HCT116 (cell line): ENCODE measurements at regions not wholly inside any gene's neighbourhood (a gene's known extent, or its start where the extent isn't known, plus 50 kb on each side); places are given as distances from the start of the nearest gene placed in this dataset.

Source experiments
- ATAC-seq: fragments of 200-7000 bp; cut with Tn5 transposase; 2 replicates; pipeline ENCODE4 v1.9.1; 2020; ENCODE audit warnings: mild to moderate bottlenecking, moderate library complexity
- BruUV-seq: library from RNA; stranded (reverse); fragments of 400-500 nt; replicated peaks from 2 replicates; lab custom pipeline; 2021; lab: Mats Ljungman, UMichigan
- CTCF ChIA-PET: fragments of 300-600 bp; sonication (Branson Sonifier 250); formaldehyde crosslinking; loops from one replicate; lab custom pipeline; 2021; ENCODE audit warnings: antibody characterized with exemption; lab: Charles Lee
- POLR2A ChIA-PET: fragments of 300-600, 350-600 bp; sonication (Branson Sonifier 250); formaldehyde crosslinking; loops from one replicate; lab custom pipeline; 2021; ENCODE audit warnings: antibody characterized with exemption; lab: Charles Lee
- RAD21 ChIA-PET, 2 experiments: fragments of 300-600 bp; sonication (Branson Sonifier 250); formaldehyde crosslinking; loops; one replicate each; lab custom pipeline; 2023; ENCODE audit warnings: low total read pairs in 2 of 2; ENCODE audit not compliant: uncharacterized antibody in 2 of 2, unreplicated experiment in 2 of 2, low non-redundant PET in 1 of 2; lab: Charles Lee
- DNase-seq: peaks from one replicate; pipeline ENCODE4 v3.0.0-alpha.2; 2010; ENCODE audit warnings: low read depth, low spot score
- H2AFZ ChIP-seq: fragments of 200-600 bp; shearing (Covaris generic), sonication (generic); 2 replicates; pipeline ENCODE4 v1.6.1; 2017; ENCODE audit warnings: low read depth, mixed run types, mixed read lengths, antibody characterized with exemption, low read length; ENCODE audit not compliant: poor library complexity, severe bottlenecking
- H3K27ac ChIP-seq: 2 replicates; pipeline ENCODE4 v1.5.1; 2012; ENCODE audit warnings: low read depth, low read length
- H3K27me3 ChIP-seq: fragments of 200-600 bp; sonication (generic); 2 replicates; pipeline ENCODE4 v1.6.1; 2016; ENCODE audit warnings: mixed run types, low read length, mixed read lengths; ENCODE audit not compliant: insufficient read depth
- H3K36me3 ChIP-seq, 2 experiments: fragments of 200-500 bp in 1 of 2; fragments of 200-600 bp in 1 of 2; sonication (Bioruptor generic) in 1 of 2; sonication (generic) in 1 of 2; 2 replicates each; pipeline versions ENCODE4 v1.5.1 to v1.6.1; 2014 to 2016; ENCODE audit warnings: low read length in 2 of 2, inconsistent platforms in 1 of 2, mixed read lengths in 1 of 2, mixed run types in 1 of 2; ENCODE audit not compliant: insufficient read depth in 2 of 2, control insufficient read depth in 1 of 2
- H3K4me1 ChIP-seq, 2 experiments: fragments of 200-600 bp in 1 of 2; sonication (generic) in 1 of 2; 2 replicates each; pipeline versions ENCODE4 v1.5.1 to v1.6.1; 2012 to 2017; ENCODE audit warnings: low read length in 2 of 2, inconsistent platforms in 1 of 2, mild to moderate bottlenecking in 1 of 2, mixed read lengths in 1 of 2, mixed run types in 1 of 2, moderate library complexity in 1 of 2; ENCODE audit not compliant: insufficient read depth in 2 of 2, control insufficient read depth in 1 of 2
- H3K4me2 ChIP-seq: fragments of 200-600 bp; sonication (generic); 2 replicates; pipeline ENCODE4 v1.6.1; 2017; ENCODE audit warnings: mixed run types, low read length, mixed read lengths
- H3K4me3 ChIP-seq, 2 experiments: fragments of 200-600 bp in 1 of 2; sonication (generic) in 1 of 2; replicated peaks in 1 of 2; 2 replicates each; pipeline ENCODE4 v1.5.1; 2011 to 2016; ENCODE audit warnings: low read length in 2 of 2, control low read depth in 1 of 2, low read depth in 1 of 2, mild to moderate bottlenecking in 1 of 2, mixed read lengths in 1 of 2, mixed run types in 1 of 2
- H3K79me2 ChIP-seq: fragments of 200-600 bp; sonication (generic); 2 replicates; pipeline ENCODE4 v1.6.1; 2017; ENCODE audit warnings: mild to moderate bottlenecking, mixed run types, low read length, moderate library complexity, mixed read lengths; ENCODE audit not compliant: insufficient read depth
- H3K9ac ChIP-seq: fragments of 200-600 bp; sonication (generic); 2 replicates; pipeline ENCODE4 v1.6.1; 2016; ENCODE audit warnings: low read length, mixed read lengths
- H3K9me2 ChIP-seq: fragments of 200-600 bp; sonication (generic), shearing (Covaris generic); 2 replicates; pipeline ENCODE4 v1.6.1; 2017; ENCODE audit warnings: mixed run types, mild to moderate bottlenecking, moderate library complexity; ENCODE audit not compliant: insufficient read depth
- H3K9me3 ChIP-seq, 2 experiments: fragments of 200-500 bp in 1 of 2; fragments of 200-600 bp in 1 of 2; sonication (Bioruptor generic) in 1 of 2; sonication (generic) in 1 of 2; 2 replicates each; pipeline ENCODE4 v1.6.1; 2014 to 2017; ENCODE audit warnings: low read length in 2 of 2, mixed read lengths in 2 of 2, inconsistent platforms in 1 of 2, low read depth in 1 of 2, mild to moderate bottlenecking in 1 of 2, mixed run types in 1 of 2, moderate library complexity in 1 of 2; ENCODE audit not compliant: control insufficient read depth in 1 of 2, insufficient read depth in 1 of 2
- H4K20me1 ChIP-seq: fragments of 200-600 bp; sonication (generic), shearing (Covaris generic); 2 replicates; pipeline ENCODE4 v1.6.1; 2017; ENCODE audit warnings: mixed run types, mild to moderate bottlenecking, moderate library complexity; ENCODE audit not compliant: insufficient read depth
- ATF3 ChIP-seq: IDR thresholded peaks from 2 replicates; pipeline ENCODE4 v1.6.1; 2012
- CBX3 ChIP-seq: IDR thresholded peaks from 2 replicates; pipeline ENCODE4 v1.6.1; 2012; ENCODE audit warnings: low read depth
- CEBPB ChIP-seq: IDR thresholded peaks from 2 replicates; pipeline ENCODE4 v1.6.1; 2012; ENCODE audit warnings: low read depth
- SP1 ChIP-seq: IDR thresholded peaks from 2 replicates; pipeline ENCODE4 v1.6.1; 2012; ENCODE audit warnings: low read depth
- intact Hi-C: fragments of 100-400 bp; cut with micrococcal nuclease; formaldehyde crosslinking; loops from 2 replicates; pipeline ENCODE4 v1.10.0; 2022
- TF ChIP-seq, protein P1 (sequence below): IDR thresholded peaks from 2 replicates; pipeline ENCODE4 v1.6.1; 2012; ENCODE audit warnings: low read depth

- intact Hi-C loops = no loop called here
- RAD21 ChIA-PET = no interaction called here
Measured at GRCh38 chr4:84277923-84278322, 221.2 kb downstream of the NKX6-1 start.

More at GRCh38 chr4:84277923-84278322, 221.2 kb downstream of the NKX6-1 start:
- no peaks in the 10 kb centered on the region for H3K79me2 ChIP-seq
- H3K9me3 ChIP-seq = no peaks in the 10 kb centered on the region
- no peaks in the 10 kb centered on the region for H3K36me3 ChIP-seq
- BruUV-seq = no TSS peak
- no peaks in the 10 kb centered on the region for H3K27me3 ChIP-seq
- no peak overlapping the region for H3K27ac ChIP-seq
- ChIA-PET CTCF (no interaction called here), POLR2A (no interaction called here)
- H3K9ac ChIP-seq = no peak overlapping the region
- DNase-seq = no peak
- no peaks in the 10 kb centered on the region for H4K20me1 ChIP-seq
- H3K4me1 ChIP-seq = no peaks in the 10 kb centered on the region
- no peak overlapping the region for H2AFZ ChIP-seq
- no peak for ATAC-seq
- no peak overlapping the region for H3K4me3 ChIP-seq
- TF ChIP-seq CBX3 (no peak), CEBPB (no peak), ATF3 (no peak), SP1 (no peak)
- TF ChIP-seq, protein P1, sequence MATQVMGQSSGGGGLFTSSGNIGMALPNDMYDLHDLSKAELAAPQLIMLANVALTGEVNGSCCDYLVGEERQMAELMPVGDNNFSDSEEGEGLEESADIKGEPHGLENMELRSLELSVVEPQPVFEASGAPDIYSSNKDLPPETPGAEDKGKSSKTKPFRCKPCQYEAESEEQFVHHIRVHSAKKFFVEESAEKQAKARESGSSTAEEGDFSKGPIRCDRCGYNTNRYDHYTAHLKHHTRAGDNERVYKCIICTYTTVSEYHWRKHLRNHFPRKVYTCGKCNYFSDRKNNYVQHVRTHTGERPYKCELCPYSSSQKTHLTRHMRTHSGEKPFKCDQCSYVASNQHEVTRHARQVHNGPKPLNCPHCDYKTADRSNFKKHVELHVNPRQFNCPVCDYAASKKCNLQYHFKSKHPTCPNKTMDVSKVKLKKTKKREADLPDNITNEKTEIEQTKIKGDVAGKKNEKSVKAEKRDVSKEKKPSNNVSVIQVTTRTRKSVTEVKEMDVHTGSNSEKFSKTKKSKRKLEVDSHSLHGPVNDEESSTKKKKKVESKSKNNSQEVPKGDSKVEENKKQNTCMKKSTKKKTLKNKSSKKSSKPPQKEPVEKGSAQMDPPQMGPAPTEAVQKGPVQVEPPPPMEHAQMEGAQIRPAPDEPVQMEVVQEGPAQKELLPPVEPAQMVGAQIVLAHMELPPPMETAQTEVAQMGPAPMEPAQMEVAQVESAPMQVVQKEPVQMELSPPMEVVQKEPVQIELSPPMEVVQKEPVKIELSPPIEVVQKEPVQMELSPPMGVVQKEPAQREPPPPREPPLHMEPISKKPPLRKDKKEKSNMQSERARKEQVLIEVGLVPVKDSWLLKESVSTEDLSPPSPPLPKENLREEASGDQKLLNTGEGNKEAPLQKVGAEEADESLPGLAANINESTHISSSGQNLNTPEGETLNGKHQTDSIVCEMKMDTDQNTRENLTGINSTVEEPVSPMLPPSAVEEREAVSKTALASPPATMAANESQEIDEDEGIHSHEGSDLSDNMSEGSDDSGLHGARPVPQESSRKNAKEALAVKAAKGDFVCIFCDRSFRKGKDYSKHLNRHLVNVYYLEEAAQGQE = no peak
- no peaks in the 10 kb centered on the region for H3K9me2 ChIP-seq
- no peak overlapping the region for H3K4me2 ChIP-seq
